B cell (primary cell): ENCODE measurements at regions not wholly inside any gene's neighbourhood (a gene's known extent, or its start where the extent isn't known, plus 50 kb on each side); places are given as distances from the start of the nearest gene placed in this dataset.

Experiments
- ATAC-seq: fragments of 200-7000 bp; cut with Tn5 transposase; one replicate; pipeline ENCODE4 v1.10.0; 2021; ENCODE audit warnings: low read depth, mild to moderate bottlenecking, moderate number of reproducible peaks, moderate library complexity
- CTCF ChIA-PET: fragments of 350-600 bp; sonication (Branson Sonifier 250); formaldehyde crosslinking; loops from one replicate; lab custom pipeline; 2021; ENCODE audit warnings: antibody characterized with exemption, inconsistent platforms; lab: Charles Lee
- POLR2A ChIA-PET: fragments of 350-600 bp; sonication (Branson Sonifier 250); formaldehyde crosslinking; loops from one replicate; lab custom pipeline; 2021; ENCODE audit warnings: antibody characterized with exemption; lab: Charles Lee
- DNase-seq: peaks from one replicate; pipeline ENCODE4 v3.0.0; 2013
- H2AFZ ChIP-seq: 2 replicates; pipeline ENCODE4 v1.6.1; 2012; ENCODE audit warnings: mild to moderate bottlenecking, low read depth, low read length; ENCODE audit not compliant: insufficient read depth, poor library complexity, severe bottlenecking
- H3K27ac ChIP-seq, 2 donors: 1 replicate in 1 of 2; 2 replicates in 1 of 2; pipeline ENCODE4 v1.5.1; 2012 to 2013; ENCODE audit warnings: low read length in 2 of 2, mild to moderate bottlenecking in 2 of 2, moderate library complexity in 1 of 2
- H3K27me3 ChIP-seq, 4 experiments: fragments of 200-600 bp in 1 of 4; sonication (generic) in 1 of 4; replicated peaks in 1 of 4; 1 replicate in 2 of 4; 2 replicates in 2 of 4; pipeline versions ENCODE4 v1.6.1 to v1.7.0; 2013 to 2016; ENCODE audit warnings: low read length in 3 of 4, mild to moderate bottlenecking in 2 of 4, mixed read lengths in 1 of 4, moderate library complexity in 1 of 4; ENCODE audit not compliant: insufficient read depth in 4 of 4, control insufficient read depth in 3 of 4; ENCODE audit errors: control extremely low read depth in 1 of 4
- H3K36me3 ChIP-seq, 2 experiments: replicated peaks in 1 of 2; 1 replicate in 1 of 2; 2 replicates in 1 of 2; pipeline versions ENCODE4 v1.6.1 to v1.7.1; 2013; ENCODE audit warnings: low read length in 1 of 2; ENCODE audit not compliant: insufficient read depth in 2 of 2, control insufficient read depth in 1 of 2; ENCODE audit errors: control extremely low read depth in 1 of 2, extremely low read depth in 1 of 2
- H3K4me1 ChIP-seq, 2 donors: fragments of 200-600 bp in 1 of 2; sonication (generic) in 1 of 2; 1 replicate in 1 of 2; 2 replicates in 1 of 2; pipeline versions ENCODE4 v1.5.1 to v1.6.1; 2013 to 2017; ENCODE audit warnings: low read length in 2 of 2; ENCODE audit not compliant: control insufficient read depth in 2 of 2, insufficient read depth in 2 of 2
- H3K4me2 ChIP-seq: replicated peaks from 2 replicates; pipeline ENCODE3; 2012; ENCODE audit warnings: mild to moderate bottlenecking, low read depth, low read length; ENCODE audit not compliant: poor library complexity, severe bottlenecking
- H3K4me3 ChIP-seq, 5 experiments: fragments of 200-600 bp in 1 of 5; sonication (generic) in 1 of 5; 1 replicate in 3 of 5; 2 replicates in 2 of 5; pipeline versions ENCODE4 v1.5.1 to v1.7.0; 2011 to 2016; ENCODE audit warnings: low read length in 4 of 5, mild to moderate bottlenecking in 4 of 5, low read depth in 2 of 5, control low read depth in 1 of 5, moderate library complexity in 1 of 5; ENCODE audit not compliant: insufficient read depth in 1 of 5; ENCODE audit errors: control extremely low read depth in 1 of 5, extremely low read depth in 1 of 5
- H3K79me2 ChIP-seq: fragments of 200-600 bp; sonication (generic); one replicate; pipeline ENCODE4 v1.6.0; 2016; ENCODE audit warnings: low read length; ENCODE audit not compliant: control insufficient read depth, insufficient read depth
- H3K9ac ChIP-seq: fragments of 200-600 bp; sonication (generic); 2 replicates; pipeline ENCODE4 v1.6.1; 2017; ENCODE audit warnings: mild to moderate bottlenecking, low read length, moderate library complexity
- H3K9me3 ChIP-seq, 3 donors: one replicate each; pipeline versions ENCODE4 v1.6.1 to v1.7.1; 2013; ENCODE audit warnings: low read length in 2 of 3; ENCODE audit not compliant: control insufficient read depth in 2 of 3, insufficient read depth in 1 of 3; ENCODE audit errors: control extremely low read depth in 1 of 3
- H4K20me1 ChIP-seq: 2 replicates; pipeline ENCODE4 v1.6.0; 2012; ENCODE audit warnings: mild to moderate bottlenecking, low read length; ENCODE audit not compliant: insufficient read depth, control insufficient read depth, poor library complexity, severe bottlenecking
- H3K27ac Mint-ChIP-seq: one replicate; pipeline ENCODE4 v1.8.0; 2021; ENCODE audit warnings: mixed read lengths
- H3K27me3 Mint-ChIP-seq: one replicate; pipeline ENCODE4 v1.8.0; 2021; ENCODE audit warnings: mixed read lengths
- H3K4me1 Mint-ChIP-seq: one replicate; pipeline ENCODE4 v1.8.0; 2021; ENCODE audit warnings: mixed read lengths
- H3K4me3 Mint-ChIP-seq: one replicate; pipeline ENCODE4 v1.8.0; 2021; ENCODE audit warnings: mixed read lengths
- H3K9me3 Mint-ChIP-seq: one replicate; pipeline ENCODE4 v1.8.0; 2022; ENCODE audit warnings: mixed read lengths; ENCODE audit not compliant: insufficient read depth
- EZH2 ChIP-seq: IDR thresholded peaks from 2 replicates; pipeline ENCODE4 v1.6.1; 2012; ENCODE audit warnings: borderline replicate concordance, low read depth, mild to moderate bottlenecking, moderate library complexity, low read length; ENCODE audit not compliant: insufficient read depth, poor library complexity, severe bottlenecking
- WGBS: methylation state at CpG from one replicate; pipeline ENCODE4 v1.1.5; 2013; ENCODE audit warnings: missing lambda C conversion rate; ENCODE audit not compliant: insufficient coverage; 5-methylcytosine and 5-hydroxymethylcytosine counted together
- intact Hi-C: fragments of 100-400 bp; cut with micrococcal nuclease; formaldehyde crosslinking; loops from one replicate; pipeline ENCODE4 v1.10.0; 2022
- TF ChIP-seq, protein P1 (sequence below): fragments of 200-600 bp; IDR thresholded peaks from one replicate; pipeline ENCODE4 v1.8.0; 2022; ENCODE audit warnings: antibody characterized with exemption, mild to moderate bottlenecking

DNA sequence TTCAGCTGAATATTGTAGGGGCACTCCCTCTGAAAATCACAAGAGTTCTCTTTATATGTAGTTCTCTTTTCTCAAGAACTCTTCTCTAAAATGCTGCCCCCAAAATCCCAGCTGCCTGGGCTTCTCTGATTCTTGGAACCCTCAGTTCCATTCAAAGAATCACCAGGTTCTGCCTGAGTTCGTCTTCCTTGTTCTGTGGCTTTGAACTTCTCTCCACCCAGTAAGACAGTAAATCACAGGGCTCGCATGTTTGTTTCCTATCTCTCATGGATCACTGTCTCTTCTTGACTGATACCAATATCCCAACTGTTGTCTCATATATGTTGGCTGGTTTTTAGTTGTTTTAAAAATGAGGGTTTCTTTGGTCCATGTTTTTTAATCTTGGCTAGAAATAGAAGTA, 359.5 kb upstream of the CBLB start:
- peaks cover 7% of the 10 kb centered on the region for H3K9me3 Mint-ChIP-seq
- no peak overlapping the region for H2AFZ ChIP-seq
- intact Hi-C loops, result no loop called here
- H3K4me1 Mint-ChIP-seq, result peaks cover 7% of the 10 kb centered on the region
- ChIA-PET POLR2A (no interaction called here), CTCF (interaction anchor here (0.6 kb wide), 1 partner anchor 319 kb away, joined by 4 read pairs; no protein-coding TSS in a partner anchor)
- no peak for TF ChIP-seq EZH2
- TF ChIP-seq, protein P1, sequence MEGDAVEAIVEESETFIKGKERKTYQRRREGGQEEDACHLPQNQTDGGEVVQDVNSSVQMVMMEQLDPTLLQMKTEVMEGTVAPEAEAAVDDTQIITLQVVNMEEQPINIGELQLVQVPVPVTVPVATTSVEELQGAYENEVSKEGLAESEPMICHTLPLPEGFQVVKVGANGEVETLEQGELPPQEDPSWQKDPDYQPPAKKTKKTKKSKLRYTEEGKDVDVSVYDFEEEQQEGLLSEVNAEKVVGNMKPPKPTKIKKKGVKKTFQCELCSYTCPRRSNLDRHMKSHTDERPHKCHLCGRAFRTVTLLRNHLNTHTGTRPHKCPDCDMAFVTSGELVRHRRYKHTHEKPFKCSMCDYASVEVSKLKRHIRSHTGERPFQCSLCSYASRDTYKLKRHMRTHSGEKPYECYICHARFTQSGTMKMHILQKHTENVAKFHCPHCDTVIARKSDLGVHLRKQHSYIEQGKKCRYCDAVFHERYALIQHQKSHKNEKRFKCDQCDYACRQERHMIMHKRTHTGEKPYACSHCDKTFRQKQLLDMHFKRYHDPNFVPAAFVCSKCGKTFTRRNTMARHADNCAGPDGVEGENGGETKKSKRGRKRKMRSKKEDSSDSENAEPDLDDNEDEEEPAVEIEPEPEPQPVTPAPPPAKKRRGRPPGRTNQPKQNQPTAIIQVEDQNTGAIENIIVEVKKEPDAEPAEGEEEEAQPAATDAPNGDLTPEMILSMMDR, result no peak
- H3K79me2 ChIP-seq, result no peaks in the 10 kb centered on the region
- H3K27me3 ChIP-seq, result no peaks in the 10 kb centered on the region
- no peaks in the 10 kb centered on the region for H4K20me1 ChIP-seq
- H3K36me3 ChIP-seq, result no peaks in the 10 kb centered on the region
- no peak overlapping the region for H3K9ac ChIP-seq
- no peak overlapping the region for H3K27ac Mint-ChIP-seq
- DNase-seq, result no peak
- no peak overlapping the region for H3K4me3 Mint-ChIP-seq
- H3K9me3 ChIP-seq, result peaks cover 0 to 4% (median 1%) of the 10 kb centered on the region in 3 donors
- no peak overlapping the region for H3K4me3 ChIP-seq
- H3K27me3 Mint-ChIP-seq, result no peaks in the 10 kb centered on the region
- H3K4me1 ChIP-seq, result no peaks in the 10 kb centered on the region
- no peak overlapping the region for H3K4me2 ChIP-seq
- ATAC-seq, result no peak
- H3K27ac ChIP-seq, result no peak overlapping the region
- no CpG with 5 or more reads among the region's 2 CpGs for WGBS

DNA sequence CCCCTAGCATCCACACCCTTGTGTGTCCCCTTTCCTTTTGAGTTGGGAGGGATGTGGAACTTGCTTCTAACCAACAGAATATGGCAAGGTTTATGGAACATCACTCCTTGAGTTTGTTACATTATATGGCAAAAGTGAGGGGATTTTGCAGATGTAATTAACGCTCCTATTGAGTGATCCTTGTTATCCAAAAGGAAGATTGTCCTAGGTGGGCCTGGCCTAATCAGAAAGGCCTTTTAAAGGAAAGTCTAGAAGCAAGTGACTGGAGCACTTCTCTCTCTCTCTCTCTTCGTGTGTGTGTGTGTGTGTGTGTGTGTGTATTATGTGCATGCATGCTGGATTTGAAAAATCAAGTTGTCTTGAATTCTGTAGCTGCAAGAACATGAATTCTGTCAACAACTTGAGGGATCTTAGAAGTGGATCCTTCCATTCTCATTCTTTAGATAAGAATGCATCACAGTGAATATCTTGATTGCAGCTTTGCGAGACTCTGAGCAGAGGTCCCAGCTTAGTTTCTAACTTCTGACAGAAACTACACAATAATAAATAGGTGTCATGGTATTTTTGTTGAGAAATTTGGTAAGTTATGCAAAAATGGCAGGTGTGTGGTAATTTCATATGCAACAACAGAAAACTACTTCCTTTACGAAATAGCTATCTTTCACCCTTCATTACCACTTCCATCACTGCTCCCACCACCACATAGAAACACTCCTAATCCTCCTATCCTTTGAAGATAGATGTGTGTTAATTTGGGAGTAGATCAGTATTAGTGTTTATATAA, 360.9 kb upstream of the CBLB start:
- Mint-ChIP-seq H3K9me3 (peaks cover 7% of the 10 kb centered on the region), H3K27me3 (no peaks in the 10 kb centered on the region), H3K4me3 (no peak overlapping the region), H3K27ac (no peak overlapping the region), H3K4me1 (peaks cover 7% of the 10 kb centered on the region)
- H3K9me3 ChIP-seq, result peaks cover 0 to 1% (median 0%) of the 10 kb centered on the region in 3 donors
- H3K27me3 ChIP-seq, result no peaks in the 10 kb centered on the region
- TF ChIP-seq, protein P1, result no peak
- TF ChIP-seq EZH2, result no peak
- ChIA-PET CTCF (no interaction called here), POLR2A (no interaction called here)
- H3K79me2 ChIP-seq, result no peaks in the 10 kb centered on the region
- H2AFZ ChIP-seq, result no peak overlapping the region
- intact Hi-C loops, result no loop called here
- no peak overlapping the region for H3K4me2 ChIP-seq
- no peaks in the 10 kb centered on the region for H3K4me1 ChIP-seq
- DNase-seq (no peak), ATAC-seq (no peak)
- H3K27ac ChIP-seq, result no peak overlapping the region
- H4K20me1 ChIP-seq, result no peaks in the 10 kb centered on the region
- H3K9ac ChIP-seq, result no peak overlapping the region
- no peaks in the 10 kb centered on the region for H3K36me3 ChIP-seq
- no peak overlapping the region for H3K4me3 ChIP-seq
- 100% methylated on average over 1 of the region's 4 CpGs for WGBS
